ENCODE measurements at regions not wholly inside any gene's neighbourhood (a gene's known extent, or its start where the extent isn't known, plus 50 kb on each side); places are given as distances from the start of the nearest gene placed in this dataset.

DNA sequence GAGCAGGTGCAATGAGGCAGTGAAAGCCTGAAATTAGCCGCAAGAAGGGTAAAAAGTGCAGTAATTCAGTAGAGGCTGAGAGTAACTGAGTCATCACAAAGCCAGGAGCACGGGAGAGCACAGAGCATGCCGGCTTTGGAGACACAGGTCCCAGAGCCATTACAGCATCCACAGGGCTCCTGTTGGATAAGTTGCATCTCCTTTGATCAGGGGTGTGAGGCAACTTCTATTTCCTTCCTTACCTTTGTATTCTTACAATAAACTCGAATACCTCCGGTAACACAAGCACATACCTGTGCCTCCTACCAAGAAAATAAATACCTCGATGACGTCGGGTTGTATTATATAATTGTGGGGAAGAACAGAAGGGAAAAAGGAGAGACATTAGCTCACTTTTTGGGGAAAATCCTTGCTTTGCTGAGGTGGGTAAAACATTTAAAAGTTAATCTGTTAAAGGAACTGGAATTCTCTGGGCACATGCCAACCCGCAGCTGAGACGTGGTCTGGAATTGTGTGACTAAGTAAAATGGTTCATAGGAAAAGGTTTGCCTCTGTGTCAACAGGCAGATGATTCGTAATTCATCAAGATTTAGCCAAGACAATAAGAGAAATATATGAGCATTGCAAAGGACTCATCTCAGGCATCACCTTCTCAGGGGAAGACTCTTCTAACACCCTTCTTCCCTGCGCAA, 360.7 kb upstream of the ZFP64 start:
- H3K4me3 ChIP-seq (ENCODE audit: low read depth, low read length): no peak overlapping the region
- peak; percentile 14 for DNase-seq (ENCODE audit: low read depth)
- TF ChIP-seq, protein P1, sequence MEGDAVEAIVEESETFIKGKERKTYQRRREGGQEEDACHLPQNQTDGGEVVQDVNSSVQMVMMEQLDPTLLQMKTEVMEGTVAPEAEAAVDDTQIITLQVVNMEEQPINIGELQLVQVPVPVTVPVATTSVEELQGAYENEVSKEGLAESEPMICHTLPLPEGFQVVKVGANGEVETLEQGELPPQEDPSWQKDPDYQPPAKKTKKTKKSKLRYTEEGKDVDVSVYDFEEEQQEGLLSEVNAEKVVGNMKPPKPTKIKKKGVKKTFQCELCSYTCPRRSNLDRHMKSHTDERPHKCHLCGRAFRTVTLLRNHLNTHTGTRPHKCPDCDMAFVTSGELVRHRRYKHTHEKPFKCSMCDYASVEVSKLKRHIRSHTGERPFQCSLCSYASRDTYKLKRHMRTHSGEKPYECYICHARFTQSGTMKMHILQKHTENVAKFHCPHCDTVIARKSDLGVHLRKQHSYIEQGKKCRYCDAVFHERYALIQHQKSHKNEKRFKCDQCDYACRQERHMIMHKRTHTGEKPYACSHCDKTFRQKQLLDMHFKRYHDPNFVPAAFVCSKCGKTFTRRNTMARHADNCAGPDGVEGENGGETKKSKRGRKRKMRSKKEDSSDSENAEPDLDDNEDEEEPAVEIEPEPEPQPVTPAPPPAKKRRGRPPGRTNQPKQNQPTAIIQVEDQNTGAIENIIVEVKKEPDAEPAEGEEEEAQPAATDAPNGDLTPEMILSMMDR (IDR thresholded peaks at IDR 0.05; ENCODE audit: insufficient read depth, low read depth, low read length): no peak

DNA sequence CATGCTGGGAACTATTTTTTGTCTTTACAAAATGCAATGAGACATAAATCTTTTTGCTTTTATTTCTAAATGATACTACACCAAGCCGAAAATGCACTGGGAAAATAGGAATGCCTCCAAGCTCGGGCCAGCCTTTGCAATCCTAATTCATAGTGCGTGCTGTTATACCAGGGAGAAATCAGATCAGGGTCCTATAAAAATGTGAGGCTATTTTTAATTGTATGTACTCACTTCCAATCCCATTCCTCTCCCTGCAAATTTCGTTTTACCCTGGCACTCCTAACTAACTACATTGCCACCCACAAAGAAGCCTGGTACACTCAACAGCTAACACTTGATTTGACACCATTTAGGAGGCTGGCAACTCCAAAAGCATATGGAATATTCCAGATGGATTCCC, 350.6 kb upstream of the ZFP64 start:
- DNase-seq (ENCODE audit: low read depth): no peak
- no peak overlapping the region for H3K4me3 ChIP-seq (ENCODE audit: low read depth, low read length)
- TF ChIP-seq, protein P1 (IDR thresholded peaks at IDR 0.05; ENCODE audit: insufficient read depth, low read depth, low read length): no peak

DNA sequence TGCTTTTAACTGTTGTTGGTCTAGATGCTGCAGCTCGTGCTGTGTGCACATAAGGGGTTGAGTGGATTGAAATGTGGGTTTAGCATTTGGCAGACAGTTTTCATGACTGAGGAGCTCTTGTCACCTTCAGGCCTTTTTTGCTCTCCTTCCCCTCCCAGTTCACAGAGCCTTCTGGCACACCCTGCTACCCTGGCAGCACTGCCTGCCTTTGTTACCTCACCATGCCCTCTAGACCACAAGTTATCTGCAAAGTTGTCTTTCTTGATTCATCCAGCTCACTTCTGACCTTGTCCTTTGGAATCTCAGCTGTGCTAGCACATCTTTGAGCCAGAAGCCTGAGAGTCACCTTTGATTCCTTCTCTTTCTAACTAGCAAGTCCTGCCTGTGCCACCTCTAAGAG, 348.9 kb upstream of the ZFP64 start:
- DNase-seq (ENCODE audit: low read depth): no peak
- no peak overlapping the region for H3K4me3 ChIP-seq (ENCODE audit: low read depth, low read length)
- TF ChIP-seq, protein P1 (IDR thresholded peaks at IDR 0.05; ENCODE audit: insufficient read depth, low read depth, low read length): no peak

DNA sequence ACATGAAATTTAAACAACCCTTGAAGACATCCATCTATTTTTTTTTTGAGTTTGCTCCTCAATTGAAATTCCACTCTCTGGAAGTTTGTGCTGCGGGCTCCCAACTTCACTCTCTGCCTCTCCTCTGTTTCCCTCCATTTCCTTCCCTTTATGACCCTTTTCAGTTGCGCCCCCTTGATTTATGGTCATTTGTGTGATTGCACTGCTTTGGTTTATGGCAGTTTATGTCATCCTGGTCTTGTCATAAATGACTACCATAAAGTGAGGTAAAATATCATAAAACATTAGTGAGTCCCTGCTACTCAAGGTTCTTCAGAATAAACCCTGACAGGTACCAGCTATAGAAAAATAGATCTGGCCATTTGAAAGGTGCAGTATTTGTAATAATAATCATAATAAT, 348.3 kb upstream of the ZFP64 start:
- TF ChIP-seq, protein P1 (IDR thresholded peaks at IDR 0.05; ENCODE audit: insufficient read depth, low read depth, low read length): no peak
- no peak for DNase-seq (ENCODE audit: low read depth)

DNA sequence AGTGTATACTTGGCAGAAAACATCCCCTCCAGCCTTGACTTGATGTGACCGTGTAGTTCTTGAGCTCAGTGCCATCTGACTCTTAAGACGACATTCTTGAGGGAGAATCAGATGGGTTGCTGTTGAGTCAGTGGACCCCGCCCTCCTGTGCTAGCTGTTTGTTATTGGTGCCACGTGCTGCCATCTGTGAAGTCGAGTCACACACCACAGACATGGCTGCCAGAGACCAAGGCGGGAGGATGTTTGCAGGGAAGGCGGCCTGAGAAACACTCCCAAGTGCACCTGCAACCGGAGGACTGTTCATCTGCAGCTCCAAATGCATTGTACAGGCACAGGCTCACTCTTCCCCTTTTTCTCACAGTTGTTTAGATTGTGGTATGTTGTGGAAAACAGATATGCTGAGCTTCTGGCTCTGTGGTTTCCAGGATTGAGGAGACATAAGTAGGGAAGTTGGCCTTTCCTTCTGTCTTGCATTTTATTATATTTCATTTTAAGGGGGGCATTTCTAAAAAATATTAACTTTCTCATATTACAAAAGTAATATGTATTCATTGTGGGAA, 345.3 kb upstream of the ZFP64 start:
- DNase-seq (ENCODE audit: low read depth): peak; percentile 55
- TF ChIP-seq, protein P1 (IDR thresholded peaks at IDR 0.05; ENCODE audit: insufficient read depth, low read depth, low read length): no peak

More for the DNA sequence above, 348.3 kb upstream of the ZFP64 start:
- no peak overlapping the region for H3K4me3 ChIP-seq (ENCODE audit: low read depth, low read length)

DNA sequence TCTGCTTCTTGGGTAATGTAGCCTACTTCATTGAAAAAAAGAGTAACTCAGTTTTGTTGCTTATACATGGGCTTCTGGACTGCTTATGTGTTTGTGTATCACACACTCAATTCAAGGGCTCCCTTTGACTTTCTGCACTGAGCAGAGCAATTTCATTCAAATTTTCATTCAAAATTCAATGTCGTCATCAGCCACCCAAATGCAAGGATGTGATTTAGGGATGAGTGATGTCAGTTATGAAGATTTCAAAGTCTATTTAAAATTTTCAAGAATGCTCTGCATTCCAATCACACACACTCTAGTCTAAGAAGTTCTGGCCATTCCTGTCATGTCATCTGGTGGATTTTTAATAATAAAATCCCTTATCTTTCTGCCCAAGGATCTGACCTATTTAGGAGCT, 344.5 kb upstream of the ZFP64 start:
- TF ChIP-seq, protein P1 (IDR thresholded peaks at IDR 0.05; ENCODE audit: insufficient read depth, low read depth, low read length): no peak
- H3K4me3 ChIP-seq (ENCODE audit: low read depth, low read length): no peak overlapping the region
- no peak for DNase-seq (ENCODE audit: low read depth)

More for the DNA sequence above, 345.3 kb upstream of the ZFP64 start:
- H3K4me3 ChIP-seq (ENCODE audit: low read depth, low read length): no peak overlapping the region
